OCI-LY1 (cell line): ENCODE measurements at regions not wholly inside any gene's neighbourhood (a gene's known extent, or its start where the extent isn't known, plus 50 kb on each side); places are given as distances from the start of the nearest gene placed in this dataset.

Experiments used
- H2AFZ ChIP-seq: fragments of 200-600 bp; sonication (generic), shearing (Covaris generic); 2 replicates; pipeline ENCODE4 v1.6.0; 2014; ENCODE audit warnings: antibody characterized with exemption, mild to moderate bottlenecking, low read length
- H3F3A ChIP-seq: fragments of 200-600 bp; sonication (generic), shearing (Covaris generic); 2 replicates; pipeline ENCODE4 v1.6.0; 2014; ENCODE audit warnings: mild to moderate bottlenecking, antibody characterized with exemption, low read length, moderate library complexity; ENCODE audit not compliant: insufficient read depth
- H3K27ac ChIP-seq: fragments of 200-600 bp; sonication (generic); 2 replicates; pipeline ENCODE4 v1.5.1; 2014; ENCODE audit warnings: low read length, mixed run types, mild to moderate bottlenecking, low read depth; ENCODE audit not compliant: poor library complexity, severe bottlenecking
- H3K27me3 ChIP-seq: fragments of 200-600 bp; sonication (generic); 2 replicates; pipeline ENCODE4 v1.6.0; 2014; ENCODE audit warnings: antibody characterized with exemption, mild to moderate bottlenecking, low read length, moderate library complexity; ENCODE audit not compliant: insufficient read depth
- H3K36me3 ChIP-seq: fragments of 200-600 bp; sonication (generic); 2 replicates; pipeline ENCODE4 v1.6.1; 2014; ENCODE audit warnings: mild to moderate bottlenecking, antibody characterized with exemption, low read length, moderate library complexity, mixed read lengths; ENCODE audit not compliant: insufficient read depth
- H3K4me1 ChIP-seq: fragments of 200-600 bp; sonication (generic); 2 replicates; pipeline ENCODE4 v1.5.1; 2014; ENCODE audit warnings: mild to moderate bottlenecking, low read length, moderate library complexity; ENCODE audit not compliant: insufficient read depth, severe bottlenecking
- H3K4me2 ChIP-seq: fragments of 200-600 bp; sonication (generic), shearing (Covaris generic); 2 replicates; pipeline ENCODE4 v1.6.1; 2014; ENCODE audit warnings: low read length
- H3K4me3 ChIP-seq: fragments of 200-600 bp; sonication (generic); 2 replicates; pipeline ENCODE4 v1.5.1; 2014; ENCODE audit warnings: low read length, low read depth, mild to moderate bottlenecking, mixed read lengths; ENCODE audit not compliant: poor library complexity, severe bottlenecking
- H3K79me2 ChIP-seq: fragments of 200-600 bp; shearing (Covaris generic); 2 replicates; pipeline ENCODE4 v1.6.1; 2016; ENCODE audit warnings: mixed run types, low read length, mixed read lengths; ENCODE audit not compliant: insufficient read depth
- H3K9ac ChIP-seq: fragments of 200-600 bp; sonication (generic), shearing (Covaris generic); 2 replicates; pipeline ENCODE4 v1.6.1; 2014; ENCODE audit warnings: mild to moderate bottlenecking, low read length, mixed read lengths
- H3K9me2 ChIP-seq: fragments of 200-600 bp; sonication (generic), shearing (Covaris generic); 2 replicates; pipeline ENCODE4 v1.6.1; 2014; ENCODE audit warnings: low read depth, mild to moderate bottlenecking, low read length, mixed read lengths
- H3K9me3 ChIP-seq: fragments of 200-600 bp; shearing (Covaris generic); 2 replicates; pipeline ENCODE4 v1.6.1; 2014; ENCODE audit warnings: low read length, mixed read lengths
- H4K20me1 ChIP-seq: fragments of 200-600 bp; sonication (generic), shearing (Covaris generic); 2 replicates; pipeline ENCODE4 v1.6.0; 2016; ENCODE audit warnings: mild to moderate bottlenecking, low read length; ENCODE audit not compliant: insufficient read depth
- CTCF ChIP-seq: fragments of 200-600 bp; sonication (generic), shearing (Covaris generic); IDR thresholded peaks from 2 replicates; pipeline ENCODE4 v1.5.1; 2017; ENCODE audit warnings: mild to moderate bottlenecking, antibody characterized with exemption, low read length, moderate library complexity, mixed read lengths
- EZH2 ChIP-seq: fragments of 200-600 bp; sonication (generic), shearing (Covaris generic); IDR thresholded peaks from 2 replicates; pipeline ENCODE4 v1.8.0; 2017; ENCODE audit warnings: borderline replicate concordance, mixed run types, mild to moderate bottlenecking, antibody characterized with exemption, low read length, moderate library complexity, mixed read lengths

DNA sequence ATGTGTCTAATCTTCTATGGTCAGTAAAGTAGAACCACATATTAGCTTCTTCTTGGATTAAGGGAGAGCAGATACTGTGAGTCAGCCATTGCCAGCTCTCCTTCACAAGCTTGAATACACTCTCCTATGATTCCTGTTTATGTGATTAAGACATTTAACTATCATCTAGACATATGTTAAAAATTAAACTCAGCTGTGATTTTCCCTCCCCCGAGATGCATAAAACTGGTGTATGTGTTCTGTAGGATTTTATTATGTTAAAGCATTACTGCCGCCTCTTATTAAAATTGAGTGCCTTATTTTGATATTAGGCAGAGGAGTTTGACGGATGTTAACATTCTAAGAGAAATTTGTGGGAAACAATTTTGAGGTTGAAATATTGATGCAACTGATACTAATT, 114.6 kb downstream of the ACTBL2 start:
- Histone ChIP-seq H2AFZ (no peak overlapping the region), H3K4me2 (no peak overlapping the region), H3K4me1 (no peaks in the 10 kb centered on the region), H3K36me3 (no peaks in the 10 kb centered on the region), H3F3A (no peaks in the 10 kb centered on the region), H3K27ac (no peak overlapping the region), H3K27me3 (no peaks in the 10 kb centered on the region), H3K9me2 (no peaks in the 10 kb centered on the region), H3K79me2 (no peaks in the 10 kb centered on the region), H3K9me3 (no peaks in the 10 kb centered on the region), H3K4me3 (no peak overlapping the region), H3K9ac (no peak overlapping the region), H4K20me1 (no peaks in the 10 kb centered on the region)
- no peak for TF ChIP-seq EZH2

GRCh38 chr5:57366744-57367143, 115.9 kb downstream of the ACTBL2 start:
- no peaks in the 10 kb centered on the region for H3K27me3 ChIP-seq
- H3K4me3 ChIP-seq, result no peak overlapping the region
- H3K36me3 ChIP-seq, result no peaks in the 10 kb centered on the region
- H3K79me2 ChIP-seq, result no peaks in the 10 kb centered on the region
- no peaks in the 10 kb centered on the region for H3K9me2 ChIP-seq
- TF ChIP-seq EZH2, result no peak
- H4K20me1 ChIP-seq, result no peaks in the 10 kb centered on the region
- no peak overlapping the region for H3K27ac ChIP-seq
- no peak overlapping the region for H2AFZ ChIP-seq
- no peaks in the 10 kb centered on the region for H3K9me3 ChIP-seq
- H3K9ac ChIP-seq, result no peak overlapping the region
- no peaks in the 10 kb centered on the region for H3K4me1 ChIP-seq
- H3K4me2 ChIP-seq, result no peak overlapping the region
- H3F3A ChIP-seq, result no peaks in the 10 kb centered on the region

DNA sequence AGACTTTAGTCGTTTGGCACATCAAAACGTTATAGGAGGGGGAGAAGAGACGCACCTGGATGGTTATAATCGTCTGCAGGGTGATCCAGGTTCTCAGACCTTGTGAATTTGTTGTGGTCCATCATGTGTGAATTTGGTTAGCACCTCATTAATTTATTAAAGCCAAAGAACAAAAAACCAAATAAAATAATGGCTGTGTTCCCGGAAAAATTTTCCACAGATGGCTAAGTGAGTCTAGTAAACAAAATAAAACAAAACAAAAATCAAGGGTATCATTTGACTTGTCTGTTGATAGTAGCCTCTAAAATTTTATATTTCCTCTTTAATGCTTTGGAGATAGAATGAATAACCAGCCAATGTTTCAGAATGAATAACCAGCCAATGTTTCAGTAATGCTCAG, 119.7 kb downstream of the ACTBL2 start:
- H3K27ac ChIP-seq, result no peak overlapping the region
- no peaks in the 10 kb centered on the region for H4K20me1 ChIP-seq
- H3K9me2 ChIP-seq, result no peaks in the 10 kb centered on the region
- no peaks in the 10 kb centered on the region for H3K79me2 ChIP-seq
- H2AFZ ChIP-seq, result no peak overlapping the region
- TF ChIP-seq EZH2 (no peak), CTCF (no peak)
- no peaks in the 10 kb centered on the region for H3K36me3 ChIP-seq
- H3K4me2 ChIP-seq, result no peak overlapping the region
- no peaks in the 10 kb centered on the region for H3K4me1 ChIP-seq
- no peak overlapping the region for H3K9ac ChIP-seq
- no peaks in the 10 kb centered on the region for H3K9me3 ChIP-seq
- no peaks in the 10 kb centered on the region for H3K27me3 ChIP-seq
- H3F3A ChIP-seq, result no peaks in the 10 kb centered on the region
- no peak overlapping the region for H3K4me3 ChIP-seq

GRCh38 chr5:57360871-57361270, 121.7 kb downstream of the ACTBL2 start:
- no peak overlapping the region for H3K4me3 ChIP-seq
- H3K27me3 ChIP-seq, result no peaks in the 10 kb centered on the region
- H3K4me2 ChIP-seq, result no peak overlapping the region
- H4K20me1 ChIP-seq, result no peaks in the 10 kb centered on the region
- no peaks in the 10 kb centered on the region for H3K4me1 ChIP-seq
- no peak overlapping the region for H3K9ac ChIP-seq
- TF ChIP-seq EZH2, result no peak
- TF ChIP-seq CTCF, result no peak
- no peaks in the 10 kb centered on the region for H3K79me2 ChIP-seq
- H2AFZ ChIP-seq, result no peak overlapping the region
- H3K36me3 ChIP-seq, result no peaks in the 10 kb centered on the region
- H3K9me3 ChIP-seq, result no peaks in the 10 kb centered on the region
- no peaks in the 10 kb centered on the region for H3K9me2 ChIP-seq
- no peak overlapping the region for H3K27ac ChIP-seq
- no peaks in the 10 kb centered on the region for H3F3A ChIP-seq
